Right lobe of liver (tissue), 4 donors: ENCODE measurements at regions not wholly inside any gene's neighbourhood (a gene's known extent, or its start where the extent isn't known, plus 50 kb on each side); places are given as distances from the start of the nearest gene placed in this dataset.

Source experiments
- CTCF ChIP-seq, 4 donors: fragments of 200-600 bp in 3 of 4; fragments of 450-650 bp in 1 of 4; IDR thresholded peaks; one replicate each; pipeline versions ENCODE4 v1.5.1 to v1.8.0; 2016 to 2022; ENCODE audit warnings: antibody characterized with exemption in 4 of 4, mild to moderate bottlenecking in 2 of 4
- POLR2A ChIP-seq: fragments of 450-650 bp; IDR thresholded peaks from one replicate; pipeline ENCODE4 v1.6.1; 2017; ENCODE audit warnings: antibody characterized with exemption, mild to moderate bottlenecking
- donor health status: DM: no; HTN: no; CAD: no.
- donor health status: DM: no; HTN: no; CAD: no.
- donor health status: DM: no; HTN: yes; CAD: no.

GRCh38 chrX:129346574-129346973, 176.7 kb downstream of the SMARCA1 start:
- TF ChIP-seq CTCF (IDR thresholded peaks at IDR 0.05) (no peak), POLR2A (no peak)
